ENCODE measurements at regions not wholly inside any gene's neighbourhood (a gene's known extent, or its start where the extent isn't known, plus 50 kb on each side); places are given as distances from the start of the nearest gene placed in this dataset.

- TF ChIP-seq CTCF (IDR thresholded peaks at IDR 0.05) = no peak
- no peak for TF ChIP-seq POLR2AphosphoS5 (IDR thresholded peaks at IDR 0.05)
Observed at GRCh38 chr4:13236485-13236884, 247.7 kb downstream of the RAB28 start.
